ENCODE measurements at regions not wholly inside any gene's neighbourhood (a gene's known extent, or its start where the extent isn't known, plus 50 kb on each side); places are given as distances from the start of the nearest gene placed in this dataset.

DNA sequence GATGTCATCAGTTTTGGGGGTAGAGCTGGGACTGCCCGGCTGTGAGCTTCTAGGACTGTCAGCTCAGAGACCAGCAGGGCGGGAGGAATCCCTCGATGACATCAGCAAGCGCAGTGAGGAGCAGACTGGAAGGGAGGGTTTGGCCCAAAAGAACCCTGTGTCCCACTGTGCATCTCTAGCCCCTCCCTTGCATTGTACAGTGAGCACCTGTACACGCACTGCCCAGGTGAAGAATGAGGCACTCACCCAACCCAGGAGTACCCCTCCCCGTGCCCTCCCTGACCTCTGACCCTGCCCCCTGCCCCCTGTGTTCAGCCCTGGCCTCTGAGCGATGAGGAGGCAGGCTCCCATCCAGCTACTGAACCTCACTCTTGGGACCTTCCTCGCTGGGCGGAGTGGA is 92.9 kb downstream of the HMX1 start:
- TF ChIP-seq PPARA (CRISPR knock-in tag; IDR thresholded peaks at IDR 0.05; ENCODE audit: borderline replicate concordance): no peak
- TF ChIP-seq ZNF565 (CRISPR knock-in tag; conservative IDR thresholded peaks at IDR 0.05; ENCODE audit: low read depth): no peak
- TF ChIP-seq ISL1 (CRISPR knock-in tag; IDR thresholded peaks at IDR 0.05): no peak
- TF ChIP-seq RARB (CRISPR knock-in tag; IDR thresholded peaks at IDR 0.05): no peak
- TF ChIP-seq ESRRG (CRISPR knock-in tag; IDR thresholded peaks at IDR 0.05): no peak
- TF ChIP-seq ARNTL (CRISPR knock-in tag; IDR thresholded peaks at IDR 0.05; ENCODE audit: borderline replicate concordance, low read depth): no peak
- TF ChIP-seq CSDC2 (CRISPR knock-in tag; IDR thresholded peaks at IDR 0.05): no peak
- no peak for TF ChIP-seq TOX (CRISPR knock-in tag; IDR thresholded peaks at IDR 0.05; ENCODE audit: borderline replicate concordance)
- TF ChIP-seq SNAI2 (CRISPR knock-in tag; IDR thresholded peaks at IDR 0.05): no peak
- no peak for TF ChIP-seq ZNF8 (CRISPR knock-in tag; IDR thresholded peaks at IDR 0.05)
- TF ChIP-seq ZFP3 (CRISPR knock-in tag; IDR thresholded peaks at IDR 0.05): no peak
- no peak for ATAC-seq

DNA sequence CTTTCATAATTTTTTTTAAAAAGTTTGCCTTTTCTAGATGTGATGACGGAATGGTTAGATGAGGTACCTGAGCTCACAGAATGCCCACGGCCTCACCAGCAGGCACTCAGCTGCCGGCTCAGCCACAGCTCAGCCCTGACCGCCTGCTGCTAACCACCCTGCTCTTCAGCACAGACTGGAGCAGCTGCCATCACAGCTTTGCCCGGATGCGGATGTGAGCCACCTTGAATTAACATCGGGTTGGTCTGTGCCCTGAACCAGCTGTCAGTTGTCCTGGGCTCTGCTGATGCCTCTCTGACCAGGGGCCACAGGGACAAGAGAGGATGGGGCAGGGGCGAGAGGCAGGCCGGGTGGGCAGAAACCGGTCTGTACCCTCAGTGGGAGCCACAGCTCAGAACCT is 93.3 kb downstream of the HMX1 start:
- no peak for ATAC-seq
- TF ChIP-seq, protein P1, sequence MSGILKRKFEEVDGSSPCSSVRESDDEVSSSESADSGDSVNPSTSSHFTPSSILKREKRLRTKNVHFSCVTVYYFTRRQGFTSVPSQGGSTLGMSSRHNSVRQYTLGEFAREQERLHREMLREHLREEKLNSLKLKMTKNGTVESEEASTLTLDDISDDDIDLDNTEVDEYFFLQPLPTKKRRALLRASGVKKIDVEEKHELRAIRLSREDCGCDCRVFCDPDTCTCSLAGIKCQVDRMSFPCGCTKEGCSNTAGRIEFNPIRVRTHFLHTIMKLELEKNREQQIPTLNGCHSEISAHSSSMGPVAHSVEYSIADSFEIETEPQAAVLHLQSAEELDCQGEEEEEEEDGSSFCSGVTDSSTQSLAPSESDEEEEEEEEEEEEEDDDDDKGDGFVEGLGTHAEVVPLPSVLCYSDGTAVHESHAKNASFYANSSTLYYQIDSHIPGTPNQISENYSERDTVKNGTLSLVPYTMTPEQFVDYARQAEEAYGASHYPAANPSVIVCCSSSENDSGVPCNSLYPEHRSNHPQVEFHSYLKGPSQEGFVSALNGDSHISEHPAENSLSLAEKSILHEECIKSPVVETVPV (CRISPR knock-in tag; IDR thresholded peaks at IDR 0.05): no peak
- TF ChIP-seq, protein P2, sequence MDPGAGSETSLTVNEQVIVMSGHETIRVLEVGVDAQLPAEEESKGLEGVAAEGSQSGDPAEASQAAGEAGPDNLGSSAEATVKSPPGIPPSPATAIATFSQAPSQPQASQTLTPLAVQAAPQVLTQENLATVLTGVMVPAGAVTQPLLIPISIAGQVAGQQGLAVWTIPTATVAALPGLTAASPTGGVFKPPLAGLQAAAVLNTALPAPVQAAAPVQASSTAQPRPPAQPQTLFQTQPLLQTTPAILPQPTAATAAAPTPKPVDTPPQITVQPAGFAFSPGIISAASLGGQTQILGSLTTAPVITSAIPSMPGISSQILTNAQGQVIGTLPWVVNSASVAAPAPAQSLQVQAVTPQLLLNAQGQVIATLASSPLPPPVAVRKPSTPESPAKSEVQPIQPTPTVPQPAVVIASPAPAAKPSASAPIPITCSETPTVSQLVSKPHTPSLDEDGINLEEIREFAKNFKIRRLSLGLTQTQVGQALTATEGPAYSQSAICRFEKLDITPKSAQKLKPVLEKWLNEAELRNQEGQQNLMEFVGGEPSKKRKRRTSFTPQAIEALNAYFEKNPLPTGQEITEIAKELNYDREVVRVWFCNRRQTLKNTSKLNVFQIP (CRISPR knock-in tag; IDR thresholded peaks at IDR 0.05; ENCODE audit: borderline replicate concordance, low read depth): no peak
- TF ChIP-seq SNAI2 (CRISPR knock-in tag; IDR thresholded peaks at IDR 0.05) (no peak), ZC3H10 (CRISPR knock-in tag; IDR thresholded peaks at IDR 0.05) (no peak)

DNA sequence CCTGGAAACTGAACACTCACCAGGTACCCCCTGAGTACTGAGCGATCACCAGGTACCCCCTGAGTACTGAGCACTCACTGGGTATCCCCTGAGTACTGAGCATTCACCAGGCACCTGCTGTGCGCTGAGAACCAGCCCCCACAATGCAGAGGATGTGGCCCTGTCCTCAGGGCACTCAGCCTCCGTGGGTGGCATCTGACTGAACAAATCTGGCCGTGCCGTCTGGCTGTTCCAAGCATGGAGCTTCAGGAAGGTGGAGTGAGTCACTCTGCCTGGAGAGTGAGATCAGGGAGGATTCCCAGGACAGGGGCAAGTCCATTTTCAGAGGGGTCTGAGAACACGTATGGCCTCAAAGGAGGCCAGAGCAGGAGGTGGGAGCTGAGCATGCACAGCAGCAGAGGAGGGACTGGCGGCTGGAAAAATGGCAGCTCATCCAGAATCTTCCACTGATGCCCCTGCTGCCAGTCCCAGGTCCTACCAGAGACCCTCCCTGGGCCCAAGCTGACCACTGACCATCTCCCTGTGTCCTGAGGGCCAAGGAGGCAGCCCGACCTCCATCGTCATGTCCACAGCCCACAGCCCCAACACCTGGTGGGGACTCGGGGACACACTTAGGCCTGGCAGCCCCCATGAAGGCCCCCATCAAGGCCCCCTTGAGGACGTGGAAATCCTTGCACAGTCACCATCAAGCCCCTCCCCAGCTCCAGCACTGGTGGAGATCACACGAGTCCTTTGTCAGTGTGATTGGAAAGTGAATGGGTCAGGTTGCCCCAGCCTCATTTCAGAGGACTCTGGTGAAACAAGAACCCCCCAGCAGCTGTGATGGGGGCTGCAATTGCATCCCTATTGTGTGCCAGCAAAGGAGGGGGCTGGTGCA is 94.1 kb downstream of the HMX1 start:
- TF ChIP-seq, protein P3, sequence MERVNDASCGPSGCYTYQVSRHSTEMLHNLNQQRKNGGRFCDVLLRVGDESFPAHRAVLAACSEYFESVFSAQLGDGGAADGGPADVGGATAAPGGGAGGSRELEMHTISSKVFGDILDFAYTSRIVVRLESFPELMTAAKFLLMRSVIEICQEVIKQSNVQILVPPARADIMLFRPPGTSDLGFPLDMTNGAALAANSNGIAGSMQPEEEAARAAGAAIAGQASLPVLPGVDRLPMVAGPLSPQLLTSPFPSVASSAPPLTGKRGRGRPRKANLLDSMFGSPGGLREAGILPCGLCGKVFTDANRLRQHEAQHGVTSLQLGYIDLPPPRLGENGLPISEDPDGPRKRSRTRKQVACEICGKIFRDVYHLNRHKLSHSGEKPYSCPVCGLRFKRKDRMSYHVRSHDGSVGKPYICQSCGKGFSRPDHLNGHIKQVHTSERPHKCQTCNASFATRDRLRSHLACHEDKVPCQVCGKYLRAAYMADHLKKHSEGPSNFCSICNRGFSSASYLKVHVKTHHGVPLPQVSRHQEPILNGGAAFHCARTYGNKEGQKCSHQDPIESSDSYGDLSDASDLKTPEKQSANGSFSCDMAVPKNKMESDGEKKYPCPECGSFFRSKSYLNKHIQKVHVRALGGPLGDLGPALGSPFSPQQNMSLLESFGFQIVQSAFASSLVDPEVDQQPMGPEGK (CRISPR knock-in tag; IDR thresholded peaks at IDR 0.05; ENCODE audit: borderline replicate concordance): no peak
- TF ChIP-seq, protein P4, sequence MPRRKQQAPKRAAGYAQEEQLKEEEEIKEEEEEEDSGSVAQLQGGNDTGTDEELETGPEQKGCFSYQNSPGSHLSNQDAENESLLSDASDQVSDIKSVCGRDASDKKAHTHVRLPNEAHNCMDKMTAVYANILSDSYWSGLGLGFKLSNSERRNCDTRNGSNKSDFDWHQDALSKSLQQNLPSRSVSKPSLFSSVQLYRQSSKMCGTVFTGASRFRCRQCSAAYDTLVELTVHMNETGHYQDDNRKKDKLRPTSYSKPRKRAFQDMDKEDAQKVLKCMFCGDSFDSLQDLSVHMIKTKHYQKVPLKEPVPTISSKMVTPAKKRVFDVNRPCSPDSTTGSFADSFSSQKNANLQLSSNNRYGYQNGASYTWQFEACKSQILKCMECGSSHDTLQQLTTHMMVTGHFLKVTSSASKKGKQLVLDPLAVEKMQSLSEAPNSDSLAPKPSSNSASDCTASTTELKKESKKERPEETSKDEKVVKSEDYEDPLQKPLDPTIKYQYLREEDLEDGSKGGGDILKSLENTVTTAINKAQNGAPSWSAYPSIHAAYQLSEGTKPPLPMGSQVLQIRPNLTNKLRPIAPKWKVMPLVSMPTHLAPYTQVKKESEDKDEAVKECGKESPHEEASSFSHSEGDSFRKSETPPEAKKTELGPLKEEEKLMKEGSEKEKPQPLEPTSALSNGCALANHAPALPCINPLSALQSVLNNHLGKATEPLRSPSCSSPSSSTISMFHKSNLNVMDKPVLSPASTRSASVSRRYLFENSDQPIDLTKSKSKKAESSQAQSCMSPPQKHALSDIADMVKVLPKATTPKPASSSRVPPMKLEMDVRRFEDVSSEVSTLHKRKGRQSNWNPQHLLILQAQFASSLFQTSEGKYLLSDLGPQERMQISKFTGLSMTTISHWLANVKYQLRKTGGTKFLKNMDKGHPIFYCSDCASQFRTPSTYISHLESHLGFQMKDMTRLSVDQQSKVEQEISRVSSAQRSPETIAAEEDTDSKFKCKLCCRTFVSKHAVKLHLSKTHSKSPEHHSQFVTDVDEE (CRISPR knock-in tag; IDR thresholded peaks at IDR 0.05): no peak
- TF ChIP-seq RARB (CRISPR knock-in tag; IDR thresholded peaks at IDR 0.05): no peak
- no peak for ATAC-seq

DNA sequence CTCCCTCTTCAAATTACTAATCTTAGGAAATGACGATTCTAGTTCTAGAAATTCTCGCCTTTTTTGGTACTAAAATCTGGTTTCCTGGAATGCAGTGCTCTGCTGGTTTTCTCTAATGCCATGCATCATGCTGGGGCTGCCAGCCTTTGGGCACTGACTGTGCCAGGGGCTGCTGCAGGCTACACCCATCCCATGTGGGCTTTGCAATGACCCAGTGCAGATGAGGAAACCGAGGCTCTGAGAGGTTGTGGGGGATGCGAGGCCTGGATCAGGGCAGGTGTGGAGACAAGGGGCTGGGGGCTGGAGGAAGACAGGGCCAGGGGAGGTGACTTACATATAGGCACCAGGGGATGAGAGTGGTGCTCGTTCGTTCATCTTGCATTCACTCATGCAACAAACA is 95.3 kb downstream of the HMX1 start:
- ATAC-seq: no peak
- TF ChIP-seq, protein P4 (CRISPR knock-in tag; IDR thresholded peaks at IDR 0.05): no peak
- no peak for TF ChIP-seq TCF4 (CRISPR knock-in tag; IDR thresholded peaks at IDR 0.05; ENCODE audit: borderline replicate concordance)
- no peak for TF ChIP-seq ZNF8 (CRISPR knock-in tag; IDR thresholded peaks at IDR 0.05)
- no peak for TF ChIP-seq OSR1 (CRISPR knock-in tag; IDR thresholded peaks at IDR 0.05)
- TF ChIP-seq GLIS3 (CRISPR knock-in tag; IDR thresholded peaks at IDR 0.05): no peak
- no peak for TF ChIP-seq ESRRG (CRISPR knock-in tag; IDR thresholded peaks at IDR 0.05)
- TF ChIP-seq, protein P2 (CRISPR knock-in tag; IDR thresholded peaks at IDR 0.05; ENCODE audit: borderline replicate concordance, low read depth): no peak
- TF ChIP-seq, protein P3 (CRISPR knock-in tag; IDR thresholded peaks at IDR 0.05; ENCODE audit: borderline replicate concordance): no peak
- no peak for TF ChIP-seq CSDC2 (CRISPR knock-in tag; IDR thresholded peaks at IDR 0.05)
- no peak for TF ChIP-seq PPARA (CRISPR knock-in tag; IDR thresholded peaks at IDR 0.05; ENCODE audit: borderline replicate concordance)
- no peak for TF ChIP-seq ZC3H10 (CRISPR knock-in tag; IDR thresholded peaks at IDR 0.05)
- TF ChIP-seq RARB (CRISPR knock-in tag; IDR thresholded peaks at IDR 0.05): no peak
- TF ChIP-seq ARNTL (CRISPR knock-in tag; IDR thresholded peaks at IDR 0.05; ENCODE audit: borderline replicate concordance, low read depth): no peak
